ENCODE measurements at regions not wholly inside any gene's neighbourhood (a gene's known extent, or its start where the extent isn't known, plus 50 kb on each side); places are given as distances from the start of the nearest gene placed in this dataset.

- Histone ChIP-seq H3K36me3 (no peaks in the 10 kb centered on the region), H3K9me3 (no peaks in the 10 kb centered on the region), H3K27me3 (replicated peaks; ENCODE audit: insufficient read depth) (no peaks in the 10 kb centered on the region), H3K27ac (no peak overlapping the region), H3K4me3 (no peak overlapping the region), H3K4me1 (replicated peaks) (no peaks in the 10 kb centered on the region)
- DNase-seq (ENCODE audit: low spot score): no peak
- intact Hi-C loops (cut with DNase I): no loop called here
- TF ChIP-seq CTCF (IDR thresholded peaks at IDR 0.05) (no peak), POLR2A (IDR thresholded peaks at IDR 0.05) (no peak), POLR2AphosphoS5 (IDR thresholded peaks at IDR 0.05) (no peak)
- 37% methylated on average over 4 of the region's 4 CpGs for WGBS
Observed at GRCh38 chr9:99347568-99347967, 125.5 kb downstream of the SEC61B start.

- DNase-seq (ENCODE audit: low spot score): no peak
- WGBS: 77% methylated on average over 2 of the region's 2 CpGs
Observed at GRCh38 chr9:99348289-99348688, 126.2 kb downstream of the SEC61B start.

GRCh38 chr9:99349870-99350269 lies 127.8 kb downstream of the SEC61B start:
- Histone ChIP-seq H3K4me3 (no peak overlapping the region), H3K27me3 (replicated peaks; ENCODE audit: insufficient read depth) (no peaks in the 10 kb centered on the region), H3K9me3 (no peaks in the 10 kb centered on the region), H3K27ac (no peak overlapping the region), H3K36me3 (no peaks in the 10 kb centered on the region), H3K4me1 (replicated peaks) (no peaks in the 10 kb centered on the region)
- intact Hi-C loops (cut with DNase I): no loop called here
- no peak for DNase-seq (ENCODE audit: low spot score)
- WGBS: 89% methylated on average over 2 of the region's 2 CpGs
- TF ChIP-seq POLR2A (IDR thresholded peaks at IDR 0.05): no peak
- no peak for TF ChIP-seq CTCF (IDR thresholded peaks at IDR 0.05)
- no peak for TF ChIP-seq POLR2AphosphoS5 (IDR thresholded peaks at IDR 0.05)

More at GRCh38 chr9:99348289-99348688, 126.2 kb downstream of the SEC61B start:
- TF ChIP-seq CTCF (IDR thresholded peaks at IDR 0.05) (no peak), POLR2AphosphoS5 (IDR thresholded peaks at IDR 0.05) (no peak), POLR2A (IDR thresholded peaks at IDR 0.05) (no peak)
- no peak overlapping the region for H3K4me3 ChIP-seq
- H3K36me3 ChIP-seq: no peaks in the 10 kb centered on the region
- no peaks in the 10 kb centered on the region for H3K27me3 ChIP-seq (replicated peaks; ENCODE audit: insufficient read depth)
- H3K9me3 ChIP-seq: no peaks in the 10 kb centered on the region
- H3K27ac ChIP-seq: no peak overlapping the region
- no peaks in the 10 kb centered on the region for H3K4me1 ChIP-seq (replicated peaks)
- intact Hi-C loops (cut with DNase I): no loop called here

- intact Hi-C loops (cut with DNase I): no loop called here
- H3K27me3 ChIP-seq (replicated peaks; ENCODE audit: insufficient read depth): no peaks in the 10 kb centered on the region
- no peak overlapping the region for H3K27ac ChIP-seq
- no peaks in the 10 kb centered on the region for H3K4me1 ChIP-seq (replicated peaks)
- H3K36me3 ChIP-seq: no peaks in the 10 kb centered on the region
- no peak overlapping the region for H3K4me3 ChIP-seq
- no peaks in the 10 kb centered on the region for H3K9me3 ChIP-seq
- WGBS: 48% methylated on average over 1 of the region's 1 CpG
- no peak for TF ChIP-seq CTCF (IDR thresholded peaks at IDR 0.05)
- no peak for TF ChIP-seq POLR2AphosphoS5 (IDR thresholded peaks at IDR 0.05)
- no peak for TF ChIP-seq POLR2A (IDR thresholded peaks at IDR 0.05)
- no peak for DNase-seq (ENCODE audit: low spot score)
Observed at GRCh38 chr9:99350461-99350860, 128.4 kb downstream of the SEC61B start.

GRCh38 chr9:99351647-99352046 lies 129.6 kb downstream of the SEC61B start:
- no peaks in the 10 kb centered on the region for H3K4me1 ChIP-seq (replicated peaks)
- intact Hi-C loops (cut with DNase I): no loop called here
- H3K36me3 ChIP-seq: no peaks in the 10 kb centered on the region
- no peaks in the 10 kb centered on the region for H3K27me3 ChIP-seq (replicated peaks; ENCODE audit: insufficient read depth)
- 89% methylated on average over 7 of the region's 7 CpGs for WGBS
- DNase-seq (ENCODE audit: low spot score): no peak
- H3K9me3 ChIP-seq: no peaks in the 10 kb centered on the region
- no peak overlapping the region for H3K27ac ChIP-seq
- no peak for TF ChIP-seq POLR2A (IDR thresholded peaks at IDR 0.05)
- TF ChIP-seq POLR2AphosphoS5 (IDR thresholded peaks at IDR 0.05): no peak
- no peak for TF ChIP-seq CTCF (IDR thresholded peaks at IDR 0.05)
- H3K4me3 ChIP-seq: no peak overlapping the region
